Retinal pigment epithelial cell (primary cell): ENCODE measurements at regions not wholly inside any gene's neighbourhood (a gene's known extent, or its start where the extent isn't known, plus 50 kb on each side); places are given as distances from the start of the nearest gene placed in this dataset.

Experiments used
- DNase-seq: peaks from one replicate; pipeline ENCODE4 v3.0.0-alpha.2; 2010; ENCODE audit warnings: low read depth
- H3K4me3 ChIP-seq: 2 replicates; pipeline ENCODE4 v1.5.1; 2011; ENCODE audit warnings: mild to moderate bottlenecking, low read length, control low read depth, moderate library complexity
- TF ChIP-seq, protein P1 (sequence below): conservative IDR thresholded peaks from 2 replicates; pipeline ENCODE4 v1.5.1; 2011; ENCODE audit warnings: low read depth, low read length, control low read depth, inconsistent platforms

DNA sequence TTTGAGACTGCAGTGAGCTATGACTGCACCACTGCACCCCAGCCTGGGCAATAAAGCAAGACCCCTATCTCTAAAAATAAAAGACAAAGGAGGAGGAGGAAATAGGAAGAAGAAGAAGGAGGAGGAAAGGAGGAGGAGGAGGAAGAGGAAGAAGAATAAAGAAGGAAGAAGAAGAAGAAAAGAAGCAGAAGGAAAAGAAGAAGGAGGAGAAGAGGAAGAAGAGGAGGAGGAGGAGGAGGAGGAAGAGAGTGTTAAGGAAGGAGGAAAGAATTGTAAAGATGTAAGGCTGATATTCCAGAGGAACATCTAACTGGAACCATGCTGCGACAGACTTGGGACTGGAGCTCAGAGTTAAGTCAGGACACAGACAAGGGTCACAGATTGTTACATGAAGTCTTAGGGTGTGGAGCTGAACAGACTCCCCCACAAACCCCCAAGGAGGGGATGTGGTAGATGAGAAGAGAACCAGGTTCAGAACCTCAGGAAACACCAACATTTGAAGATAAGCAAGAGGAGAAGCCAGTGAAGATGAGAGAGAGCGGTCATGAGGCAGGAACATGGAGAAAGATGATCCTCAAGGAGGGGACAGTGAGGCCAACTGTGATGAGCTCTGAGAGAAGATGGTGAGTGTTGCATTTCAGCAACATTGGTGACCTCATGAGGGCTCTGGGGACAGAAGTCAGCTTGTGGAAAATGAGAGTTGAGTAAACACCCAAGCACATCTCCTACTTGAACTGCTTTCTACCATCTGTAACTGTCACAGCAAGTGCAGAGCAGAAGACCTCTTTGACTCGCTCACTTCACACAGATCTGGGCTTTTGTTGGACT, 118.2 kb downstream of the CD164 start:
- no peak for DNase-seq
- no peak overlapping the region for H3K4me3 ChIP-seq
- TF ChIP-seq, protein P1, sequence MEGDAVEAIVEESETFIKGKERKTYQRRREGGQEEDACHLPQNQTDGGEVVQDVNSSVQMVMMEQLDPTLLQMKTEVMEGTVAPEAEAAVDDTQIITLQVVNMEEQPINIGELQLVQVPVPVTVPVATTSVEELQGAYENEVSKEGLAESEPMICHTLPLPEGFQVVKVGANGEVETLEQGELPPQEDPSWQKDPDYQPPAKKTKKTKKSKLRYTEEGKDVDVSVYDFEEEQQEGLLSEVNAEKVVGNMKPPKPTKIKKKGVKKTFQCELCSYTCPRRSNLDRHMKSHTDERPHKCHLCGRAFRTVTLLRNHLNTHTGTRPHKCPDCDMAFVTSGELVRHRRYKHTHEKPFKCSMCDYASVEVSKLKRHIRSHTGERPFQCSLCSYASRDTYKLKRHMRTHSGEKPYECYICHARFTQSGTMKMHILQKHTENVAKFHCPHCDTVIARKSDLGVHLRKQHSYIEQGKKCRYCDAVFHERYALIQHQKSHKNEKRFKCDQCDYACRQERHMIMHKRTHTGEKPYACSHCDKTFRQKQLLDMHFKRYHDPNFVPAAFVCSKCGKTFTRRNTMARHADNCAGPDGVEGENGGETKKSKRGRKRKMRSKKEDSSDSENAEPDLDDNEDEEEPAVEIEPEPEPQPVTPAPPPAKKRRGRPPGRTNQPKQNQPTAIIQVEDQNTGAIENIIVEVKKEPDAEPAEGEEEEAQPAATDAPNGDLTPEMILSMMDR, result no peak

DNA sequence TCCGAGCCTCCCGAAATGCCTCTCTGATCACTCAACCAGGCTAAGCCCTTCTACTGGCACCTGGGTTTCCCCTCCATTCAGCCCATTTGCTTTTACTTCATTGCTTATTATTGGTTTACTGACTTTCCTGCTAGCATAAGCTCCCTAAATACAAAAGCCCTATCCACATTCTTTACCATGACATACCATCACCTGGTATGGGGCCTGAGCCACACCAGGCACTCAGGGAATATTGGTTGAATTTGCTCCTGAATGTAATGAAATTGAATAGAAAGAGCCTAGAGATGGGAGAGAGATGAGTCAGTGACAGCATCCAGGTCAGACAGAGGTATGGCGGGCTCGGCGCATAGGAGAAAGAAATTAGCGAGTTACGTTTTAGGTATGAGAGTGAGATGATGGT, 120.0 kb downstream of the CD164 start:
- no peak overlapping the region for H3K4me3 ChIP-seq
- no peak for DNase-seq
- TF ChIP-seq, protein P1, result no peak

DNA sequence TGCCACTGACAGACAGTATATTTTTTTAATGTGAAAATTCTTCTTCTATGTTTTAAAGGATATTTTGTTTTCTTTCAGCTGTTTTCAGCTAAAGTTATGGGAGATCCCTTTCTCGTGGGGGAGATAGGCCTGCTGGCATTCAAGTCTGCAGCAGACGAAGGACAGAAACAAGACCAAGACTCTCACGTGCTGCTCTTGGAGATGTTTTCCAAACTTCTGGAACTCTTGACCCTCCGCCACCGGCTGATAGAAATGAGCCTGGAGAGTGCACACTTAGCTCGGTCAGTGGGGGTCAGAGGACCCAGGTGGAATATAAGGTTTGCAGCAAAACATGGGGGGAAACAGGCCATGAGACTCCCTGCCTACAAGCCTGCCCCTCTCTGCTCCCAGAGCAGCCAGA, 120.5 kb downstream of the CD164 start:
- TF ChIP-seq, protein P1, result no peak
- no peak overlapping the region for H3K4me3 ChIP-seq
- DNase-seq, result no peak

DNA sequence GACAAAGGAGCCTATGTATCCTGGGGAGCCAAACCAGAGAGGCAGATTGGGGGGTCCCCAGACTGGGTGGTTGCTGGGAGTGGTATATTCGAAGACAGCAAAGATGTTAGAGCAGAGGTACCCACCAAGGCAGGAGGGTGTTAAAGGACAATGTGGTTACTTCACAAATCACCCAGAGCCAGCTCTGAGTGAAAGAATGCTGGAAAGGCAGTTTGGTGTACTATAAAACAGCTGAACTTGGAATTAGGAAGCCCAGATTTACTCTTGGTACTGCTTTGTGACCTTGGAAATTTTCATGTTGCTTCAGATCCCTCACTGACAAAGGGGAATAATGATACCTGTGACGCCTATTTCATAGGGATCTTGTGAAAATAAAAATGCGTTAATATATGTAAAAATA, 121.6 kb downstream of the CD164 start:
- H3K4me3 ChIP-seq, result no peak overlapping the region
- TF ChIP-seq, protein P1, result no peak
- no peak for DNase-seq

DNA sequence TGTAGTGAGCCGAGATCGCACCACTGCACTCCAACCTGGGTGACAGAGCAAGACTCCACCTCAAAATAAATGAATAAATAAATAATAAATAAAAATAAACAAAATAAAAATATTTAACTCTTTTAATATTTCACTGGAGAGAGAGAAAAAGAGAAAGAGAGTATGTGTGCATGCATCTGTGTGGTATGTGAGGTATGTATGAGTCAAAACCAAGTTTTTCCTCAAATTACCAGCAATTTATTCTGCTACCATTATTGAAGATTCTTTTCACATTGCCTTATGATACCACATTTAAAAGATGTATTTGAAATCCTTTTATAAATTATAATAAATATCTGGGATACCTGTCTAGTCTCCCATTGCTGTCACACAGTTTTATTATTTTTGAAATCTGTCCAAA, 122.1 kb downstream of the CD164 start:
- H3K4me3 ChIP-seq, result no peak overlapping the region
- no peak for DNase-seq
- TF ChIP-seq, protein P1, result no peak

DNA sequence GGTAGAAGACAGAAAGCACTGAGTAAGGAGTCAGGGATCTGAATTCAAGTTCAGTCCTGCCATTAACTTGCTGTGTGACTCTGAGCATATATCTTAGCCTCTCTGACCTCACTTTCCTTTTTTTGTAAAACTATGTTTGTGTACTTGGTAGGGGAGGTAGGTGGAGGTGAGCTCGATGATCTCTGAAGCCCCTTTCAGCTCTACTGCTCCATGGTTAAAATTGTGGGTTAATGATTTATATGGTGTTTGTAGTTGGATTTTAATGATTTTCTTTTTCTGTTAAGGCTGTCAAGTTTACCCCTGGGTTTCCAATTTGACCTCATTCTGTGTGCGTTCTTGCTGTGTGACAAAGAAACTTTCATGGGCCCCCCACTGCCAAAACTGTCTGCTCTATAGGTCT, 124.1 kb downstream of the CD164 start:
- no peak overlapping the region for H3K4me3 ChIP-seq
- TF ChIP-seq, protein P1, result no peak
- DNase-seq, result no peak

DNA sequence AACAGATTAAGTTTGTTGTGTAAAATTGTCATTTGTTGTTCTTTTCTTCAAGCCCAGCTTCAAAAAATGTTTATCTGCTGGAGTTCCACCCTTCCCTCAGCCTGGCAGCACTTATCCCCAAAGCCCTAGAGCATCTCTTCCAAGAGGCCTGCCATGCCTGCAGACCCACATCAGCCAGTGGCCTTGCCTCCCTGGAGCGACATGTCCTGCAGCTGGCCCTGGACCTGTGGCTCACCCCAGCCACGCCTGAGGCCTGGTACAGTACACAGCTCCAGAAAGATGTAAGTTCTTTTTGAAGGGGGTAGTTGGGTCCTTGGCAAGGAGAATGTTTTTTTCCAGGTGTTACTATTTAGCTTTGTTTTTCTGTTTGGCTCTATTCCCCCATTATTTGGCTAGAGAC, 124.8 kb downstream of the CD164 start:
- H3K4me3 ChIP-seq, result no peak overlapping the region
- no peak for DNase-seq
- TF ChIP-seq, protein P1, result no peak
